H1 (cell line): ENCODE measurements at regions not wholly inside any gene's neighbourhood (a gene's known extent, or its start where the extent isn't known, plus 50 kb on each side); places are given as distances from the start of the nearest gene placed in this dataset.

Experiments used
- CEBPB ChIP-seq: IDR thresholded peaks from 2 replicates; pipeline ENCODE4 v1.6.1; 2012; ENCODE audit warnings: low read depth, low read length
- GABPA ChIP-seq: IDR thresholded peaks from 2 replicates; pipeline ENCODE4 v1.6.1; 2011; ENCODE audit warnings: mild to moderate bottlenecking, low read length, moderate library complexity, borderline replicate concordance; ENCODE audit not compliant: insufficient read depth
- JUND ChIP-seq: IDR thresholded peaks from 2 replicates; pipeline ENCODE4 v1.6.1; 2011; ENCODE audit warnings: mild to moderate bottlenecking, improper control_type of control experiment, low read length
- KDM4A ChIP-seq: IDR thresholded peaks from one replicate; pipeline ENCODE4 v1.7.1; 2012; ENCODE audit warnings: low read depth, mild to moderate bottlenecking, moderate library complexity, low read length, inconsistent platforms; ENCODE audit not compliant: severe bottlenecking
- PHF8 ChIP-seq: fragments of 200-600 bp; sonication (generic); conservative IDR thresholded peaks from 2 replicates; pipeline ENCODE4 v1.7.1; 2012; ENCODE audit warnings: low read depth, mild to moderate bottlenecking, inconsistent platforms, low read length, moderate library complexity
- POLR2A ChIP-seq, 2 experiments: IDR thresholded peaks; 1 replicate in 1 of 2; 2 replicates in 1 of 2; pipeline ENCODE4 v1.6.1; 2011; ENCODE audit warnings: low read depth in 2 of 2, low read length in 2 of 2, mild to moderate bottlenecking in 2 of 2; ENCODE audit errors: control extremely low read depth in 1 of 2
- POLR2AphosphoS5 ChIP-seq: IDR thresholded peaks from 2 replicates; pipeline ENCODE4 v1.6.1; 2011; ENCODE audit warnings: low read depth, low read length
- RBBP5 ChIP-seq: IDR thresholded peaks from 2 replicates; pipeline ENCODE4 v1.7.1; 2012; ENCODE audit warnings: low read depth, mild to moderate bottlenecking, inconsistent platforms, low read length, moderate library complexity, borderline replicate concordance
- RFX5 ChIP-seq: IDR thresholded peaks from 2 replicates; pipeline ENCODE4 v1.6.1; 2011; ENCODE audit warnings: low read depth, low read length, improper control_type of control experiment, borderline replicate concordance
- SP2 ChIP-seq: IDR thresholded peaks from 2 replicates; pipeline ENCODE4 v1.6.1; 2012; ENCODE audit warnings: mild to moderate bottlenecking, low read length, inconsistent platforms
- SP4 ChIP-seq: IDR thresholded peaks from 2 replicates; pipeline ENCODE4 v1.6.1; 2012; ENCODE audit warnings: low read length, inconsistent platforms
- SRF ChIP-seq: IDR thresholded peaks from 2 replicates; pipeline ENCODE4 v1.6.1; 2011; ENCODE audit warnings: mild to moderate bottlenecking, low read depth, low read length, moderate library complexity
- TAF1 ChIP-seq: IDR thresholded peaks from 2 replicates; pipeline ENCODE4 v1.6.1; 2011; ENCODE audit warnings: mild to moderate bottlenecking, low read depth, low read length
- TAF7 ChIP-seq: optimal IDR thresholded peaks from 2 replicates; pipeline ENCODE3; 2011; ENCODE audit warnings: low read depth, mild to moderate bottlenecking, inconsistent platforms, low read length, moderate library complexity, borderline replicate concordance
- YY1 ChIP-seq: IDR thresholded peaks from 2 replicates; pipeline ENCODE4 v1.6.1; 2011; ENCODE audit warnings: low read depth, mild to moderate bottlenecking, low read length

GRCh38 chr2:157170299-157170698, 87.2 kb upstream of the GALNT5 start (continued):
- TF ChIP-seq KDM4A (no peak), PHF8 (no peak), CEBPB (no peak), GABPA (no peak), SP4 (no peak), YY1 (no peak), RFX5 (no peak), SRF (no peak), SP2 (no peak), POLR2A (IDR thresholded peaks at IDR 0.05; ENCODE audit: control extremely low read depth in 1 of 2, low read depth in 2 of 2, low read length in 2 of 2) (no peak), TAF1 (no peak), JUND (no peak), POLR2AphosphoS5 (no peak), RBBP5 (no peak), TAF7 (no peak)
- TF ChIP-seq, all 59 proteins: peak for 0
